IPS DF 4.7 (cell line): ENCODE measurements at regions not wholly inside any gene's neighbourhood (a gene's known extent, or its start where the extent isn't known, plus 50 kb on each side); places are given as distances from the start of the nearest gene placed in this dataset.
A peak's percentile ranks its signal among the peaks of the same experiment; 100 is the strongest.
"Not testable (repeated sequence)": the region's sequence is repeated elsewhere in the genome, so short reads cannot be mapped to it uniquely, and the experiment has no call there.

Source experiments
- DNase-seq: peaks from one replicate; pipeline ENCODE4 v3.0.0-alpha.2; 2013; ENCODE audit warnings: low spot score; ENCODE audit errors: extremely low read depth

GRCh38 chr7:142443216-142444010 lies 185.6 kb upstream of the PRSS58 start:
- DNase-seq = no peak

DNA sequence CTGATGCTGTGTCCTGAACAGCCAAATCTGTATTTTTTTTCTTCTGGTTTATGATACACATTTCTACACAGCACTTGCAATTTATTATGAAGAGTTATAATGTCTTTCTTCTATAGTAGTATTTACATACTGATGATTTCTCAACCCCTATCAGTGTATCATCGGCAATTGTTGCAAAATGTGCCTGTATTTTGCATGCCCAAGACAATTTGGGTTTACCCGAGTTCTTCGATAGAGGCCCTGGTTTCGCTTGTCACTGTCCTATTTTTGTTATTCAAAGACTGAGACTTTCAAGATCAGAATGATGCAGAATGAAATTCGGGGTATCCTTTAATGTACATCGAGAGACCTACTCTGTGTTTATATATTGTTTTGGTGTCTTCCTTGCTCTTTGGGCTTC lies 184.5 kb upstream of the PRSS58 start:
- DNase-seq = no peak

GRCh38 chr7:142440906-142441411 lies 183.1 kb upstream of the PRSS58 start:
- no peak for DNase-seq

DNA sequence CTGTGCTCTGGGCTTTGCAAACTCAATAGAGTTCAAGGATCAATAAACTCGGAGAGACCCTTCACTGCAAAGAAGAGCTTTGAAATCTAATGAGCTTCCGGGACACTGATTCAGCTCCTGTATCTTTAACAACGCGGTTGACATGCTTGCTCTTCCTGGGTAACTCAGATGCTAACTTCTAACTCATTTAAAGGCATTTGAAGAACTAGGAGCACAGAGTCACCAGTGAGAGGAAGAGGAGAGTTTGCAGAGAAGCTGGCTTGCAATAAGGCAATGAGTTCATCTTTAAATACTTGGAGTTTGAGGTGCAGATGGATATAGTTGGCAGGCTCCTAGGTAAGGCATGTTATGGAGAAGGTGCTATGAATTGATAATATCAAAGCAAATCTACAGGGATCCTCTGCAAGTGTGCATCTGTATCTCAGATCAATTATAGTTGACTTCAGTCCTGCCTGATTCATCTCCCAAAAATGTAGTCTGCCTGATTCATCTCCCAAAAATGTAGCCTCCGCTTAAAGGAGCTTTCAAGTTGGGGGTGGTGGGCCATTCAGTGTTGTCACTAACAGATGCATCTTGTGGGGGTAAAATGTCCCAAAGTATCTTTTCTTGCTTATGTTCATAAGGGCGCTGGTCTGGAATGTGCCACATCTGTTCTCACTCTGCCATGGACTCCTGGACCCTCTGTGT lies 182.5 kb upstream of the PRSS58 start:
- no peak for DNase-seq

- no peak for DNase-seq
These were observed 181.9 kb upstream of the PRSS58 start for GRCh38 chr7:142439739-142440138.

DNA sequence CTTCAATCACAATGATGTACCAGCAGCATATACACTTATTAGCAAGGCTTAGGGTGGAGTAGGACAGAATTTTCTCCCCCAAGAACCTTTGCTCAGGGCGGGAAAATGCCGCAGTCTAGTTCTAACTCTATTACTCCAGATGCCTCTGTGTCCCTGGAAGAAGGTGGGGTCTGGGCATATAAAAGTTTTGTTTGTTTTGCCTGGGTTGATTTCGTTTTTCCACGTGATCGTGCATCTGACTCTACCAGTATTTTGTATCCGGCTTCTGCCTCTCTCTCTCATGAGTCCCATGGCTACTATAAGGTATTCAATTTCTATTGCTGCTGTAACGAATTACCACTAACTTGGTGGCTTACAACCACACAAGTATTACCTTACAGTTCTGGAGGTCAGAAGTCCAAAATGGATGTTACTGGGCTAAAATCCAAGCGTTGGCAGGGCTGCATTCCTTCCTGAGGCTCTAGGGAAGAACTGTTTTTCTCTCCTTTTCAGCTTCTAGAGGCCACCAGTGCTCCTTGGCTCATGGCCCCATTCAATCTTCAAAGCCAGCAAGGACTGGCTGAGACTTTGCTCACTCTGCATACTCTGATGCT lies 181.2 kb upstream of the PRSS58 start:
- DNase-seq = no peak

GRCh38 chr7:142438235-142438922 lies 180.5 kb upstream of the PRSS58 start:
- peak; percentile 46 for DNase-seq

- no peak for DNase-seq
These were observed 179.9 kb upstream of the PRSS58 start for GRCh38 chr7:142437741-142438140.

DNA sequence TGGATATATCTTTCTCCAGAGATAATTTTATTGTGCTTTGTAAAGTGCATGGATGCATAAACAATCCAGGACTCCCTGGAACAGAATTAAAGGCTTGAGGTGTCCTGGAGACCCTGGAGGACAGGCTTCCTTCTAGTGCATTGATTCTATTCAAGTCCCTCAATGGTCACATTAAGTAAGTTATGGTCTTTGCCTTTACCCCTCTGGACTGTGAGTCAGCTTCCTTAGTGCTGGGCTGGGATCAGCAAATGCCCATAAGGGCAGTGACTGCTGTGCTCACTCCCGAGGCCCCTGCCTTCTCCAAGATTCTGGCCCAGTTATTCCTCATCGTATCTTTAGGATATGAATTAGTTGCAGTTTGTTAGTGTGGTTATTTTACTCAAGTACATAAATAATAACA lies 178.7 kb upstream of the PRSS58 start:
- DNase-seq = no peak

GRCh38 chr7:142435606-142436005 lies 177.7 kb upstream of the PRSS58 start:
- not testable (repeated sequence) for DNase-seq

- DNase-seq = no peak
These were observed 176.9 kb upstream of the PRSS58 start for GRCh38 chr7:142434666-142435167.

- not testable (repeated sequence) for DNase-seq
These were observed 176.3 kb upstream of the PRSS58 start for GRCh38 chr7:142434133-142434532.

DNA sequence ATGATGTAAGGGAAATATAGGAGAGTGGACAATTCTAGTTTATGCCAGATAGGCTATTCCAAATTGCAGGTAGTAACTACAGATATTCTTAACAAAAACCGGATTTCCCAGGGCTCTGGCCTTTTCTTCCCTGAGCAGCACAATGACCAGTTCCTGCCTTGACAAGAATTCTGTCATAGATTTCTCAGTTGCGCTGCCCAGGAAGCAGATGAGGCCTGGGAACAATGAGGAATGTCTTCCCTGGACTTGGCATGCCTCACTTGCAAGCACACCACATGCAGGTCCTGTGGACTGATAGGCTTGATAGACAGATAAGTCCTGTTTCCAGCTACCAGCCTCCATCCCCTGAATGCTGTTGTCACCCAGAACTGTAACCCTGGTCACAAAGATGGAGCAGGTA lies 174.5 kb upstream of the PRSS58 start:
- DNase-seq = no peak

GRCh38 chr7:142431491-142431890 lies 173.6 kb upstream of the PRSS58 start:
- DNase-seq = no peak

GRCh38 chr7:142428094-142428493 lies 170.2 kb upstream of the PRSS58 start:
- no peak for DNase-seq

- DNase-seq = no peak
These were observed 167.4 kb upstream of the PRSS58 start for GRCh38 chr7:142425281-142425680.

GRCh38 chr7:142422621-142423020 lies 164.8 kb upstream of the PRSS58 start:
- no peak for DNase-seq

DNA sequence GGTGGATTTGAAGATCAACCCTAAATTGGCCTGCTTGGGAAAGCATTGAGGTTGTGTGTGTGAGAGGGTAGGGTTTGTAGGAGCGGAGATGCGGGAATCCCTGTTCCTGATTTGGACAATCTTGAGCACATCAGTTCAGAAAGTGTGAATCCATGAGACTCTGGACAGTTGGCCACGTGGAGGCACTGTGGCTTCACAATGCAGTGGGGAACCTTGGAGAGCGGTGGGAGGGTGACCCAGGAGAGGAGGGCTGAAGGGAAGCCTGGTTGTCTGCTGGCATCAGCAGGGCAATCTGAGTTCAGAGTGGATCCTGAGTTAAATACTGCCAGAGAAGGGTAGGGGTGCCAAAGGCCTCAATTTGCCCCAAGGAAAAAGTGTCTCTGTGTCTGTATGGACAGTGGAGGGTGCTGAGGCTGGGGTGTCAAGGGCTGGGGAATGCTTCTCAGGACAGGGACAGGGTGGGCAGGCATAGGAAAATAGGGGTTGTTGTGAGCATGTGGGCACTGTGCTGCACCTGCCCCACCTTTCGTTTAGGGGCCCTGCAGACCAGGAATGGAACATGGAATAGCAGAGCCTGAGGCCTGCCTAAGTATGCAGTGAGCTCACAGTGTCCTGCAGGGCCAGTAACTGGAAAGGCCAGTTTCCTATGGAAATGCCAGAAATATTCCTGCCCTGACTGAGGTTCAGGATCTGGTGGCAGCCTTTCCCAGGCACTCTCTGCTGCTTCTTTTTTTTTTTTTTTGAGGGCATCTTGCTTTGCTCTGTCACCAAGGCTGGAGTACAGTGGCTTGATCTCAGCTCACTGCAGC lies 162.9 kb upstream of the PRSS58 start:
- no peak for DNase-seq

DNA sequence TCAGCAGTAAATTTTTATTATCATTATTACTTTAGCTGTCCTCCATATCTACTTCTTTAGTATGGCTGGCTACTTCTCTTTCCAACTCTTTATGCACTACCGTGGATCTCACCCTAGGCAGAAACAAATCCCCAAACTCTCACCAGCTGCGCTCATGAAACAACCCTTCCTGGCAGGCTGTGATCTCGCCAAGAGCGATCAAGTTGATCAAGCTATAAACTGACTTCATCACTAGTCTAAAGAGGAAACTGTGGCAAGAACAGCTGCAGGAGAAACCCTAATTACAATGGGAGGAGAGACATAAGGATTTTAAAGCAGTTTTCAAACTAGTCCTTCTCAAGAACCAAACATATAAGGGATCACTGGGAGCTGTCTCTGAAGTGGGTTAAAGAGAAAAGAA lies 160.5 kb upstream of the PRSS58 start:
- no peak for DNase-seq

- DNase-seq = no peak
These were observed 157.1 kb upstream of the PRSS58 start for GRCh38 chr7:142414915-142415314.

DNA sequence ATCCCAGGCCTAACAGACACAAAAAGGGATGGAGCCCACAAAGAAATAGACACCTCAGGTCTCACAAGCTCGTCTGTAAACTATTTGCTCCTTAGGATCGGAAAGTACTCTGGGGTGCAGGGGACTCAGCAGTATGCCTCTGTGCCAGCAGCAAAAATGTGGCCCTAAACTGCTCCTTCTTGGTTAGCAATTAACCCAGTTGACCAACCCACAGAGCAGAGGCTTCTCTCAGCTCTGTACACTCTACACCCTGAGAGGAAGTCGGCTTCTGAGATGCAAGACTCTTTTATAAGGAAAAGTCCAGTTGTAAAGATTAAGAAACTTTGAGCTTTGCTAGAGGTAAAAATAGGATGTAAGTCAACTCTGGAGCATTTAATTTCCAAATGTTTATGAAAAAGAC lies 156.3 kb upstream of the PRSS58 start:
- no peak for DNase-seq
